Body of pancreas (tissue), 4 donors: ENCODE measurements at regions not wholly inside any gene's neighbourhood (a gene's known extent, or its start where the extent isn't known, plus 50 kb on each side); places are given as distances from the start of the nearest gene placed in this dataset.

Source experiments
- ATAC-seq: fragments of 150-250 bp; one replicate; pipeline ENCODE4 v1.9.1; 2016
- DNase-seq, 4 donors: peaks; one replicate each; pipeline ENCODE4 v3.0.0-alpha.2; 2019
- H3K27ac ChIP-seq, 4 donors: fragments of 200-600 bp; sonication (generic); 1 replicate in 3 of 4; 2 replicates in 1 of 4; pipeline versions ENCODE4 v1.5.1 to v1.6.1; 2016 to 2019; ENCODE audit warnings: mild to moderate bottlenecking in 1 of 4, mixed read lengths in 1 of 4, moderate library complexity in 1 of 4
- H3K27me3 ChIP-seq, 2 donors: fragments of 200-600 bp; sonication (generic); one replicate each; pipeline ENCODE4 v1.6.0; 2016; ENCODE audit warnings: mild to moderate bottlenecking in 1 of 2
- H3K36me3 ChIP-seq, 2 donors: fragments of 200-600 bp; sonication (generic); replicated peaks in 1 of 2; 2 replicates each; pipeline ENCODE4 v1.5.1; 2016; ENCODE audit warnings: low read depth in 2 of 2; ENCODE audit not compliant: insufficient read depth in 1 of 2
- H3K4me1 ChIP-seq: fragments of 200-600 bp; sonication (generic); one replicate; pipeline ENCODE4 v1.6.0; 2016
- H3K4me3 ChIP-seq, 2 donors: fragments of 200-600 bp; sonication (generic); 1 replicate in 1 of 2; 2 replicates in 1 of 2; pipeline ENCODE4 v1.5.1; 2016 to 2019
- H3K9me3 ChIP-seq, 3 donors: fragments of 200-600 bp; sonication (generic); 1 replicate in 2 of 3; 2 replicates in 1 of 3; pipeline ENCODE4 v1.5.1; 2016
- POLR2A ChIP-seq, 3 donors: fragments of 450-650 bp; IDR thresholded peaks; one replicate each; pipeline ENCODE4 v1.6.1; 2016; ENCODE audit warnings: antibody characterized with exemption in 3 of 3, mild to moderate bottlenecking in 2 of 3
- WGBS, 2 donors: methylation state at CpG; one replicate each; pipeline ENCODE4 v1.1.5; 2017; 5-methylcytosine and 5-hydroxymethylcytosine counted together
- intact Hi-C: fragments of 100-400 bp; cut with DNase I; formaldehyde crosslinking; loops from one replicate; pipeline ENCODE4 v1.15.1; 2023
- TF ChIP-seq, protein P1 (sequence below), 7 experiments: fragments of 450-650 bp in 4 of 7; fragments of 200-600 bp in 3 of 7; sonication (generic) in 3 of 7; IDR thresholded peaks; one replicate each; pipeline ENCODE4 v1.5.1; 2016 to 2019; ENCODE audit warnings: antibody characterized with exemption in 7 of 7

DNA sequence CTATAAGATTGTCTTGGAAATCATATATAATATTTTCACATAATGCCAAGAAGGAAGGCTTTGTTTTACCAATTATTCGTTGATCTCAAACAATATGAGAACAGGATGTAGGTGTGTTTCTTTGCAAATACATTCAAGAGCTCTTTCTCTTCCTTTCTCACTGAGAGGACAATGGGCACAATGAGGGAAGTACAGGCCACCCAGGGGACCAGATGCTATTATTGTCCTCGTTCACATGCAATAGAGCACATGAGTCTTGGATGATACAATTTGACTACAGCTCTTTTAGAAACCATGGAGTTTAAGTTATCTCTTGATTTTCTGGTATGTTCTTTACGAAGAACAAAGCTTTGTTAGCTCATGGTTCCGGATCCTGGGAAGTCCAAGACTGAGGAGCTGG lies 323.7 kb upstream of the KLF6 start:
- TF ChIP-seq, protein P1, sequence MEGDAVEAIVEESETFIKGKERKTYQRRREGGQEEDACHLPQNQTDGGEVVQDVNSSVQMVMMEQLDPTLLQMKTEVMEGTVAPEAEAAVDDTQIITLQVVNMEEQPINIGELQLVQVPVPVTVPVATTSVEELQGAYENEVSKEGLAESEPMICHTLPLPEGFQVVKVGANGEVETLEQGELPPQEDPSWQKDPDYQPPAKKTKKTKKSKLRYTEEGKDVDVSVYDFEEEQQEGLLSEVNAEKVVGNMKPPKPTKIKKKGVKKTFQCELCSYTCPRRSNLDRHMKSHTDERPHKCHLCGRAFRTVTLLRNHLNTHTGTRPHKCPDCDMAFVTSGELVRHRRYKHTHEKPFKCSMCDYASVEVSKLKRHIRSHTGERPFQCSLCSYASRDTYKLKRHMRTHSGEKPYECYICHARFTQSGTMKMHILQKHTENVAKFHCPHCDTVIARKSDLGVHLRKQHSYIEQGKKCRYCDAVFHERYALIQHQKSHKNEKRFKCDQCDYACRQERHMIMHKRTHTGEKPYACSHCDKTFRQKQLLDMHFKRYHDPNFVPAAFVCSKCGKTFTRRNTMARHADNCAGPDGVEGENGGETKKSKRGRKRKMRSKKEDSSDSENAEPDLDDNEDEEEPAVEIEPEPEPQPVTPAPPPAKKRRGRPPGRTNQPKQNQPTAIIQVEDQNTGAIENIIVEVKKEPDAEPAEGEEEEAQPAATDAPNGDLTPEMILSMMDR (IDR thresholded peaks at IDR 0.05): no peak
- TF ChIP-seq POLR2A (IDR thresholded peaks at IDR 0.05): no peak
- no peaks in the 10 kb centered on the region for H3K36me3 ChIP-seq
- intact Hi-C loops: no loop called here
- no peak overlapping the region for H3K27ac ChIP-seq
- no peaks in the 10 kb centered on the region for H3K4me1 ChIP-seq
- no peaks in the 10 kb centered on the region for H3K27me3 ChIP-seq
- no peaks in the 10 kb centered on the region for H3K9me3 ChIP-seq
- H3K4me3 ChIP-seq: no peak overlapping the region
- ATAC-seq (no peak), DNase-seq (no peak)
- 56 to 64% methylated on average over 4 of the region's 4 CpGs for WGBS, 2 donors

GRCh38 chr10:4107285-4107851 lies 322.4 kb upstream of the KLF6 start:
- DNase-seq (no peak), ATAC-seq (no peak)
- TF ChIP-seq, protein P1 (IDR thresholded peaks at IDR 0.05): no peak
- TF ChIP-seq POLR2A (IDR thresholded peaks at IDR 0.05): no peak
- intact Hi-C loops: no loop called here
- no peak overlapping the region for H3K4me3 ChIP-seq
- H3K4me1 ChIP-seq: no peaks in the 10 kb centered on the region
- H3K27me3 ChIP-seq: no peaks in the 10 kb centered on the region
- no peaks in the 10 kb centered on the region for H3K9me3 ChIP-seq
- no peak overlapping the region for H3K27ac ChIP-seq
- H3K36me3 ChIP-seq: no peaks in the 10 kb centered on the region
- 62 to 70% methylated on average over 6 of the region's 6 CpGs for WGBS, 2 donors

DNA sequence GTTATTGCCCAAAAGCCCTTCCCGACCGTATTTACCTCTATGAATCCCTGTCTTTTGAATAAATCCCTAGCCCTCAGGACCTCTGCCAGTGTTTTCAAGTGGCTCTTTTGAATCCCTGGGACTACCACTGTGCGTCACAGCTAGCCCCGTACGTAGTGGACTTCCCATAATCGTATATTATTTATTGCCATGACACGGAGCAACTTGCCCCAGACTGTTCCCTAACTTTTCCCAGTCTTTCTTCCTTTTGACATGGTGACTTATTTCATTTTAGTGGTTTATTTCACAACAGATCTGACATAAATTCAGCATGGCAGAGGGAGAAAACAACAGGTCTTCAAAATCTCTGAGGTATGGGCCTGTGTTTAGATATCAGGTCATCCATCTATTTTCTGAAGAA lies 318.6 kb upstream of the KLF6 start:
- Histone ChIP-seq H3K4me1 (no peaks in the 10 kb centered on the region), H3K4me3 (no peak overlapping the region), H3K9me3 (no peaks in the 10 kb centered on the region), H3K36me3 (no peaks in the 10 kb centered on the region), H3K27ac (no peak overlapping the region), H3K27me3 (no peaks in the 10 kb centered on the region)
- intact Hi-C loops: no loop called here
- DNase-seq: no peak
- no peak for ATAC-seq
- TF ChIP-seq, protein P1 (IDR thresholded peaks at IDR 0.05): no peak
- no peak for TF ChIP-seq POLR2A (IDR thresholded peaks at IDR 0.05)
- 68 to 70% methylated on average over 7 of the region's 7 CpGs for WGBS, 2 donors

- TF ChIP-seq, protein P1 (IDR thresholded peaks at IDR 0.05): no peak
- no peak for TF ChIP-seq POLR2A (IDR thresholded peaks at IDR 0.05)
- 65 to 72% methylated on average over 2 of the region's 2 CpGs for WGBS, 2 donors
- H3K27ac ChIP-seq: no peak overlapping the region
- intact Hi-C loops: no loop called here
- DNase-seq: no peak
- no peaks in the 10 kb centered on the region for H3K4me1 ChIP-seq
- no peaks in the 10 kb centered on the region for H3K9me3 ChIP-seq
- H3K27me3 ChIP-seq: no peaks in the 10 kb centered on the region
- ATAC-seq: no peak
- H3K36me3 ChIP-seq: no peaks in the 10 kb centered on the region
- H3K4me3 ChIP-seq: no peak overlapping the region
Measured at GRCh38 chr10:4102802-4103344, 317.9 kb upstream of the KLF6 start.
